ENCODE measurements at regions not wholly inside any gene's neighbourhood (a gene's known extent, or its start where the extent isn't known, plus 50 kb on each side); places are given as distances from the start of the nearest gene placed in this dataset.

GRCh38 chr14:61226015-61226654 is 55.0 kb downstream of the TMEM30B start:
- peaks cover 13% of the 10 kb centered on the region for H3K27me3 ChIP-seq
- no peak for DNase-seq
- in situ Hi-C loops (cut with MboI; ENCODE audit: low pct_ligation_motif_present in 1 of 4, low pct_unique_long_range_greater_than_20kb in 1 of 4, low sequenced_read_pairs in 3 of 4): no loop called here
- TF ChIP-seq CTCF (IDR thresholded peaks at IDR 0.05) (no peak), POLR2A (IDR thresholded peaks at IDR 0.05) (no peak), EP300 (IDR thresholded peaks at IDR 0.05; ENCODE audit: low read depth) (no peak), POLR2AphosphoS5 (IDR thresholded peaks at IDR 0.05) (no peak)
- no peak overlapping the region for H3K27ac ChIP-seq
- no peaks in the 10 kb centered on the region for H3K4me1 ChIP-seq
- no peaks in the 10 kb centered on the region for H3K36me3 ChIP-seq
- intact Hi-C loops (cut with DNase I; ENCODE audit: low total_unique reads): no loop called here
- no peak overlapping the region for H3K4me3 ChIP-seq
- no peaks in the 10 kb centered on the region for H3K9me3 ChIP-seq
- WGBS, 2 donors (ENCODE audit: low coverage in 1 of 2): 44 to 56% methylated on average over 4 to 5 of the region's 5 CpGs

GRCh38 chr14:61225344-61225743 is 55.8 kb downstream of the TMEM30B start:
- intact Hi-C loops (cut with DNase I; ENCODE audit: low total_unique reads): no loop called here
- in situ Hi-C loops (cut with MboI; ENCODE audit: low pct_ligation_motif_present in 1 of 4, low pct_unique_long_range_greater_than_20kb in 1 of 4, low sequenced_read_pairs in 3 of 4): no loop called here
- H3K4me3 ChIP-seq: no peak overlapping the region
- TF ChIP-seq POLR2AphosphoS5 (IDR thresholded peaks at IDR 0.05) (no peak), CTCF (IDR thresholded peaks at IDR 0.05) (no peak), EP300 (IDR thresholded peaks at IDR 0.05; ENCODE audit: low read depth) (no peak), POLR2A (IDR thresholded peaks at IDR 0.05) (no peak)
- no peak overlapping the region for H3K27ac ChIP-seq
- 69 to 83% methylated on average over 4 to 6 of the region's 6 CpGs for WGBS, 2 donors (ENCODE audit: low coverage in 1 of 2)
- no peaks in the 10 kb centered on the region for H3K9me3 ChIP-seq
- no peaks in the 10 kb centered on the region for H3K4me1 ChIP-seq
- H3K36me3 ChIP-seq: no peaks in the 10 kb centered on the region
- no peak for DNase-seq
- peaks cover 18% of the 10 kb centered on the region for H3K27me3 ChIP-seq

DNA sequence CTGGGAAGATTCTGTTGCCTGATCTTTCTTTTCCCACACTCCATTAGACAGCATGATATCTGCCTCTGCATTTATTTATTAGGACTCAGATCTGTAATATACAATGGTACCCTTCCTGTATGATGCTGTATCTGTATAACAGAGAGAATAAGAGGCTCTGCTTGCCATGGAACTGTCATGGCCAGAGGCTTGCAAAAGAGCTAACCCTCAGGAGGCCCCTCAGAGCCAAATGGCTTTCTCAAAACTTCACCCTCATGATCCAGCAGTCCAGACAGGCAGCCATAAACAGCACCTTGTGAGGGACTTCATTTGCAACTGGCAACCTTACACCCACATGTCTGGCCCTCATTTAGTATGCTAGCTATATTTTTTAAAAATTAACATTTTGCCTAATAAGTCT is 57.6 kb downstream of the TMEM30B start:
- H3K27me3 ChIP-seq: peaks cover 26% of the 10 kb centered on the region
- H3K4me1 ChIP-seq: no peaks in the 10 kb centered on the region
- no peak overlapping the region for H3K4me3 ChIP-seq
- in situ Hi-C loops (cut with MboI; ENCODE audit: low pct_ligation_motif_present in 1 of 4, low pct_unique_long_range_greater_than_20kb in 1 of 4, low sequenced_read_pairs in 3 of 4) (no loop called here), intact Hi-C loops (cut with DNase I; ENCODE audit: low total_unique reads) (no loop called here)
- no peak for TF ChIP-seq POLR2A (IDR thresholded peaks at IDR 0.05)
- no peaks in the 10 kb centered on the region for H3K9me3 ChIP-seq
- DNase-seq: no peak
- H3K36me3 ChIP-seq: no peaks in the 10 kb centered on the region
- no peak overlapping the region for H3K27ac ChIP-seq

DNA sequence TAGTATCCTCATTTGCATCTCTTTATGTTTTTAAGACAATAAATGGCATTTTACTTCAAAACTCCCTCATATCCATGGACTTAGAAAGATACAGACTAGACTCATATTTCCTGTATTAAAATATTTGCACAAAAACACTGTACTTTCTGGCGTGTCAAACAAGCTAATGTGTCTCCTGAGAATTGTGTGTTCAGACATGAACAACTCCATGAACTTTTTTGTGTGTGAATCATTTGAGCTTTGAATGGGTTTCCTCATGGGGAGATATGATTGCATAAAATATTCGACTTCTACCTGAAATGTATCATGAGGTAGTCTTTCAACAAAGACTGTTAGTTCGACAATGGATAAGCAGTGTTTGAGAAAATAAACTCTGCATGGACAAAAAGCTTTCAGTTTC is 58.8 kb downstream of the TMEM30B start:
- TF ChIP-seq EP300 (IDR thresholded peaks at IDR 0.05; ENCODE audit: low read depth) (no peak), POLR2A (IDR thresholded peaks at IDR 0.05) (no peak), CTCF (IDR thresholded peaks at IDR 0.05) (no peak), POLR2AphosphoS5 (IDR thresholded peaks at IDR 0.05) (no peak)
- in situ Hi-C loops (cut with MboI; ENCODE audit: low pct_ligation_motif_present in 1 of 4, low pct_unique_long_range_greater_than_20kb in 1 of 4, low sequenced_read_pairs in 3 of 4): no loop called here
- WGBS, 2 donors (ENCODE audit: low coverage in 1 of 2): 61 to 65% methylated on average over 3 of the region's 3 CpGs
- Histone ChIP-seq H3K27ac (no peak overlapping the region), H3K27me3 (peaks cover 28% of the 10 kb centered on the region), H3K4me1 (no peaks in the 10 kb centered on the region), H3K4me3 (no peak overlapping the region), H3K36me3 (no peaks in the 10 kb centered on the region), H3K9me3 (no peaks in the 10 kb centered on the region)
- DNase-seq: no peak
- intact Hi-C loops (cut with DNase I; ENCODE audit: low total_unique reads): no loop called here

- intact Hi-C loops (cut with DNase I; ENCODE audit: low total_unique reads) (no loop called here), in situ Hi-C loops (cut with MboI; ENCODE audit: low pct_ligation_motif_present in 1 of 4, low pct_unique_long_range_greater_than_20kb in 1 of 4, low sequenced_read_pairs in 3 of 4) (no loop called here)
- no peak for DNase-seq
These were observed 59.2 kb downstream of the TMEM30B start for GRCh38 chr14:61221906-61222305.

More at GRCh38 chr14:61221906-61222305, 59.2 kb downstream of the TMEM30B start:
- Histone ChIP-seq H3K4me1 (no peaks in the 10 kb centered on the region), H3K27ac (no peak overlapping the region), H3K4me3 (no peak overlapping the region), H3K9me3 (no peaks in the 10 kb centered on the region), H3K27me3 (peaks cover 28% of the 10 kb centered on the region), H3K36me3 (no peaks in the 10 kb centered on the region)
- no peak for TF ChIP-seq POLR2A (IDR thresholded peaks at IDR 0.05)
- TF ChIP-seq EP300 (IDR thresholded peaks at IDR 0.05; ENCODE audit: low read depth): no peak
- TF ChIP-seq POLR2AphosphoS5 (IDR thresholded peaks at IDR 0.05): no peak
- no peak for TF ChIP-seq CTCF (IDR thresholded peaks at IDR 0.05)
- 27% methylated on average over 3 of the region's 3 CpGs; no CpG with 5 or more reads in 1 of the 2 donors for WGBS, 2 donors (ENCODE audit: low coverage in 1 of 2)
